Fibroblast of villous mesenchyme (primary cell): ENCODE measurements at regions not wholly inside any gene's neighbourhood (a gene's known extent, or its start where the extent isn't known, plus 50 kb on each side); places are given as distances from the start of the nearest gene placed in this dataset.

Source experiments
- DNase-seq: peaks from one replicate; pipeline ENCODE4 v3.0.0-alpha.2; 2010; ENCODE audit warnings: low read depth
- H3K4me3 ChIP-seq: 2 replicates; pipeline ENCODE4 v1.5.1; 2011; ENCODE audit warnings: low read depth, mild to moderate bottlenecking, low read length
- TF ChIP-seq, protein P1 (sequence below): IDR thresholded peaks from 2 replicates; pipeline ENCODE4 v1.5.1; 2012; ENCODE audit warnings: low read depth, mild to moderate bottlenecking, low read length; ENCODE audit not compliant: insufficient read depth

DNA sequence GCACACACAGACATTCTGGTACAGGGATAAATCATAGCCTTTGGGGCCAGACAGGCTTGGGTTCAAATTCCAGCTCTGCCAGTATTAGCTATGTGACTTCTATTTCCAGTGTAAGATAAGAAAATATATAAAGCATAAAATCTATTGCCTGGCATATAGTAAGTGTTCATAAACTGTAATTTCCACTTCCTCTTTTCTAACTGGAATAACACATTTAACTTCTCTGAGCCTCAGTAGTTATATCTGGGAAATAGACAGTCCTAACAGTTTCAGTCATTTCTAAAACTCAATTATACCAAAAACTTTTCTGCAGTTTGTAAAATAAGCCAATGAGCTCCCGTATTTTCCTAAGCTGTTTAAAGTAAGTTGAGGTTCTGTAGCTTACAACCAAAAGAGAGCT lies 351.4 kb downstream of the ZNF326 start:
- H3K4me3 ChIP-seq = no peak overlapping the region
- TF ChIP-seq, protein P1, sequence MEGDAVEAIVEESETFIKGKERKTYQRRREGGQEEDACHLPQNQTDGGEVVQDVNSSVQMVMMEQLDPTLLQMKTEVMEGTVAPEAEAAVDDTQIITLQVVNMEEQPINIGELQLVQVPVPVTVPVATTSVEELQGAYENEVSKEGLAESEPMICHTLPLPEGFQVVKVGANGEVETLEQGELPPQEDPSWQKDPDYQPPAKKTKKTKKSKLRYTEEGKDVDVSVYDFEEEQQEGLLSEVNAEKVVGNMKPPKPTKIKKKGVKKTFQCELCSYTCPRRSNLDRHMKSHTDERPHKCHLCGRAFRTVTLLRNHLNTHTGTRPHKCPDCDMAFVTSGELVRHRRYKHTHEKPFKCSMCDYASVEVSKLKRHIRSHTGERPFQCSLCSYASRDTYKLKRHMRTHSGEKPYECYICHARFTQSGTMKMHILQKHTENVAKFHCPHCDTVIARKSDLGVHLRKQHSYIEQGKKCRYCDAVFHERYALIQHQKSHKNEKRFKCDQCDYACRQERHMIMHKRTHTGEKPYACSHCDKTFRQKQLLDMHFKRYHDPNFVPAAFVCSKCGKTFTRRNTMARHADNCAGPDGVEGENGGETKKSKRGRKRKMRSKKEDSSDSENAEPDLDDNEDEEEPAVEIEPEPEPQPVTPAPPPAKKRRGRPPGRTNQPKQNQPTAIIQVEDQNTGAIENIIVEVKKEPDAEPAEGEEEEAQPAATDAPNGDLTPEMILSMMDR = no peak
- DNase-seq = no peak

DNA sequence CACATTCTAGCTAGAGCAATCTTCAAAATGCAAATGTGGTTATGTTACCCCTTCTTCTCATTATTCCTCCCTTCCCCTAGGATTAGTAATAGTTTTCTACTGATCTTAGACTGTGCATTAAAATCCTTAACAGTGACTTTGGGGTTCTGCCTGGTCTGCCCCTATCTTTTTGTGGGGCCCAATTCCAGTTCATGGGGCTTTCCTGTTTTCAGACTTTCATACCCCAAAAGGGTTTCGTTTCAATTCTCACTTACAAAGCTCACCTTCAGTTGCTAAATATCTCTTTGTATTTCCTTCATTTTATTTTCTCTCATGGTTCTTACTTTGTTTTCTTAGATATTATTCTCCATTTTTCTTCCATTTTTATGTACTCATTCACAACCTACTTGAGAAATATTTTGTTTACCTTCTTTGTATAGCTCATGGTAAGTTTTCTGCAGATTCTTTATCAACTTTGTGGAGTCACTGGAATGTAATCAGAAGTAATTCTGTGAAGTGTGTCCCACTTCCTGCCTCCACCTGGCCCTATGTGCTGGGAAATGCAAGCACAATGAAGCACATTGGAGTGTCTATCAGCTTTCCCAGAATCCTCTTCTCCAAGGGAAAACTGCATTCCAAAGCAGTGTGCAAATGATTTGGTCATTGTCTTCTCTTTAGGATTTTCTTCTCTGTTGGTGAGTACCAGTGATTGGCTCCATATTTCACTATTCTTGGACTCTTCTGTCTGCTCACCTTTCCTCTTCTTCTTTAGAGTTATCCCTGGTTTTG lies 350.2 kb downstream of the ZNF326 start:
- DNase-seq = no peak
- TF ChIP-seq, protein P1 = no peak
- no peak overlapping the region for H3K4me3 ChIP-seq

DNA sequence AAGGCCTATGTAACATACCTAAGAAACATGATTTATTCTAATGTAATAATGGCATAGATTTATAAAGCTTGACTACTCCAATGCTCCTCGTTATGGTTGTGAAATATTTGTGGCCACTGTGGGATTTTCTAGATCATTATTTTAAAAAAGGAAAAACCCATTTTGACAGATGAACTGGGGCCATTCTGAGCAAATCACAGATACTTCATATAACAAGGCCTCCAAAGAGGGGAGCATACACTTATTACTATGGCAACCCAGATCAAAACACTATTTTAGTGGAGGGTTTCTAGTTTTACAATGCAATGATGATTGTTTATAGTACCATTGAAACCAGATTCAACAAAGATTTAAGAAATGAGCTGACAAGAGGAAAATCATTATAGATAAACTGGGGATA lies 346.6 kb downstream of the ZNF326 start:
- TF ChIP-seq, protein P1 = no peak
- H3K4me3 ChIP-seq = no peak overlapping the region
- DNase-seq = no peak

DNA sequence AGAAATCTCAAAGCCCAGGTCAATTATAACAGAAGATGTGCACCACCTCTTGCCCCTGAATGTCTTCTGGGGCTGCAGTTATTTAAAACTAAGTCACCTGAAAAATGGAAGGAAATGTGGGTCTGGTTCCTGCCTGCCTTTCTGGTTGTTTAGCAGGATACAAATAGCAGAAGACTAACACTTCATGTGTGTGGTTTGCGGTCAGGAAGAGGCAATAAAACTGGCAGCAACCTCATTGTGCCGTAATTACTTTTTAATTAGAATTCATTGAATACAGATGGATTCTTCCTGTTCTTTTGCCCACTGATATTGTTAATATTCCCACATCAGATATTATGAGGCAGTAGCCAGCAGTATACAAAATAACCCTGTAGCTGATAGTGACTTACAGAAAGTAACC lies 345.7 kb downstream of the ZNF326 start:
- no peak overlapping the region for H3K4me3 ChIP-seq
- no peak for DNase-seq
- TF ChIP-seq, protein P1 = no peak

DNA sequence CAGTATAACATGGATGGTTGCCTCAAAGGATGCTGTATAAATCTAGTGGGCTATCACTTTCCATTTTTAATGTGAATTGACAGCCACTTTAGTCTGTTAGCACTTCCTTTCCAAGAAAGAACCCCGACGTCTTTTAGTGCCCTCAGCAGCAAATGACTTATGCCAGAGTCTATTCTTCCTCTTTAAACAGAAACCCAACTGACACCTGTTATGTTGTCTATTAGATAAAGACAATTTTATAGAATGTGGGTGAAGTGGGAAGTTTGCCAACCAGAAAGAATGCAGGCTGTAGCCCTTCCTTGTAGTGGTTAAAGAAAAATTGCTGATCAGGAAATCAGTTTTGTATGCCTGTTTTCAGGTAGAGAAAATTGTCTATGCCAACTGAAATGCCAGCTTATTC lies 344.9 kb downstream of the ZNF326 start:
- no peak overlapping the region for H3K4me3 ChIP-seq
- no peak for DNase-seq
- TF ChIP-seq, protein P1 = no peak

DNA sequence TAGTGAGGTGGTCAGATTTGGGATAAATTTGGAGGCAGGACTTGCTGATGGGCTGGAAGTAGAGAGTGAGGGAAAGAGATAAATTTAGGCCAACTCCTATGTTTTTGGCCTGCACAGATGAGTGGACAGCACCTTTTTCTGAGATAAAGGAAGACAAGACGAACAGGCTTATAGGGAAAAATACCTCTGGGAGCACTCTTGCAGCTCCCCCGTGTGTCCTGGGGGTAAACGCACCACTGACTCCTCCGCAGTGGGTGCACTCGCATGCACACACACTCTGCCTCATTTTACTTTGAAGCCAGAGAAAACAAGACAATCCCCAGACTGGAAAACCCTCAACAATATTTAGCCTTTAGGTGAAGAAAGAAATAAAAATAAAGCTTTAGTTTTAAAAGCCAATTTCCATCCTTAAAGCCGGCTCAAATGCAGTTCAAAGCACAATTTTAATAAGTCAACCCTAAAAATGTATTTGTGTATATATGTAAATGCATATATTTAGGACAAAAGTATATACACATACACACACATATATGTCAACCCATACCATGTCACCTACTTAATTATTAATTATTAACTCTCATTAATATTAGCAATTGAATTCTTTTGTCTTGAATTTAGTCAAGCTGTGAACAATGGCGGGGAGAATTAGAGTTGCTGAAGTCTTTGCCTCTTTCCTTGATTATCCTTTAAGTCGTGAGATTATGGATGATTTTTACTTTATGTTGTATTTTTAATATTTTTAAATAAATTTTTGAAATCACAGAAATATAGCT lies 341.8 kb downstream of the ZNF326 start:
- TF ChIP-seq, protein P1 = no peak
- H3K4me3 ChIP-seq = no peak overlapping the region
- DNase-seq = no peak
